ENCODE measurements at regions not wholly inside any gene's neighbourhood (a gene's known extent, or its start where the extent isn't known, plus 50 kb on each side); places are given as distances from the start of the nearest gene placed in this dataset.

GRCh38 chrX:5324546-5324945 is 904.1 kb downstream of the NLGN4X start:
- TF ChIP-seq POLR2A (IDR thresholded peaks at IDR 0.05; ENCODE audit: low read depth, low read length) (no peak), POLR2AphosphoS5 (IDR thresholded peaks at IDR 0.05; ENCODE audit: low read depth, low read length) (no peak), TAF1 (IDR thresholded peaks at IDR 0.05; ENCODE audit: low read depth, low read length) (no peak), POU2F2 (IDR thresholded peaks at IDR 0.05; ENCODE audit: low read depth, low read length) (no peak)

Data from GM12891 (cell line).